HG03432 (cell line): ENCODE measurements at regions not wholly inside any gene's neighbourhood (a gene's known extent, or its start where the extent isn't known, plus 50 kb on each side); places are given as distances from the start of the nearest gene placed in this dataset.

Experiments
- ATAC-seq: cut with Tn5 transposase; IDR thresholded peaks from one replicate; pipeline ENCODE4 v1.9.1; 2021; ENCODE audit warnings: mild to moderate bottlenecking, moderate library complexity; ENCODE audit not compliant: unreplicated experiment

DNA sequence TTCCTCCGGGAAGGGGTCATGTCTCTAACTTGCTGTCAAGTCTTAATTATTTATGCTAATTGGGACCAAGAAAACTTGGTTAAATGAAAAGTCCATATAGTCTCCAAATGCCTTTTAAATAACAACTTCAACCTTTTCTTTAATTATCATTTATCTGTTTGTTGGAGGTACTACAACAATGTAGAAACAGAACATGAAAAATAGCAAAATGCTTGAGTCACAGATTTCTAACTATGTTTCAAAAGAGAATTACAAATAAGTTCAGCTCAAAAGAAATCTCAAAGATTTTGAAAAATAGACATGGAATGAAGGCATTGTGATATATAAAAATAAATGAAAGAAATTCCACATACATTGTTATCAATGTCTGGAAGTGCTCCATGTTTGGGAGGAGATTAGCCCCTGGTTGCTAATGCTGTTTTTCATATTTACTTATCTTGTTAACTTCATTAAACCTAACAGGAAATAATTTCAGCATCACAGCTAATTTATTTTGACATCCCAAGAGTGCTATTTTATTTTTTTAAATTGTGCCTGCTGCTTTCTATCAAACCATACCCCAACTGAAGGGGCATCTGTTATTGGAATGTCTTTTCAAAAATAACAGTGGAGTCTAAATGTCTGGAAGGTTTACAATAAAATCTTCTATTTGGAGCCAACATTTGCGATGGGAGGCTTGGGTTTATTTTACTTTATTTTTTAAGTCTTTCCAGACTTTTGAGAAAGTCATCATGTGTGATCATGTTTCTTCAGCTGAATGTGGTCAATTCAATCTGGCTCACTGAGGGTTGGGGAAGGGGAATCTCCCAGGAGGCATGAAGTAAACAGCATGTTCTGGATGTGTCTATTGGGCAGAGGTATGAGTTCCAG is 53.1 kb upstream of the ANKRD55 start:
- no peak for ATAC-seq

DNA sequence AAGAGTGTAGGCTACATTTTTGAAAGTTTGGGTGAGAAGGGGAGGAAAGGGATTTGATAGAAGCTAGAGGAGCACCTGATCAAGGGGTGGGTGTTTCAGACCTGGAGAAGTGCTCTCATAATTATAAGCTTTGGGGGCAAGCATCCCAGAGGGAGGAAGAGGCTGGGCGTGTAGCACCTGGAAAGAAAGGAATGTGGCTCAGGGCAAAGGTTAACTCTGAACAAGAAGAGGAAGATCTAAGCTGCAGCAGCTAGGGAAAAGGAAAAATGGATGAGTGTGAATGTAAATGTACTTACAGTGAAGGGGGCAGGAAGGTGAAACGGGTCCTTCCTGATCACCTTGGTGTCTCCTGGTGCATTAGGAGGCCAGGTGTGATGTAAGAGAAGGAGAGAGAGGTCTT is 49.8 kb upstream of the ANKRD55 start:
- ATAC-seq, result no peak
